H1 (cell line): ENCODE measurements at regions not wholly inside any gene's neighbourhood (a gene's known extent, or its start where the extent isn't known, plus 50 kb on each side); places are given as distances from the start of the nearest gene placed in this dataset.

Source experiments
- CTCF ChIA-PET: fragments of 300-600 bp; sonication (Branson Sonifier 250); formaldehyde crosslinking; loops from one replicate; lab custom pipeline; 2021; ENCODE audit not compliant: partially characterized antibody; lab: Charles Lee
- POLR2A ChIA-PET: fragments of 300-600 bp; sonication (Branson Sonifier 250); formaldehyde crosslinking; loops from one replicate; lab custom pipeline; 2021; ENCODE audit warnings: inconsistent platforms; ENCODE audit not compliant: partially characterized antibody; lab: Charles Lee
- DNase-seq, 2 experiments: peaks; one replicate each; pipeline versions ENCODE4 v3.0.0 to v3.0.0-alpha.2; 2010 to 2022; ENCODE audit warnings: low spot score in 2 of 2, low read depth in 1 of 2, mixed read lengths in 1 of 2
- FAIRE-seq: peaks from 2 replicates; lab custom pipeline; 2011; peaks lifted over from hg19 to GRCh38; lab: Jason Lieb, UNC
- H2AFZ ChIP-seq: 2 replicates; pipeline ENCODE4 v1.8.1; 2012; ENCODE audit warnings: low read length, inconsistent platforms
- H2AK5ac ChIP-seq: 2 replicates; pipeline ENCODE4 v1.6.1; 2013; ENCODE audit warnings: low read depth, low read length
- H2BK120ac ChIP-seq: replicated peaks from 2 replicates; pipeline ENCODE3; 2013; ENCODE audit warnings: low read depth, low read length, inconsistent platforms
- H2BK12ac ChIP-seq: 2 replicates; pipeline ENCODE4 v1.6.1; 2013; ENCODE audit warnings: low read depth, low read length
- H2BK15ac ChIP-seq: 2 replicates; pipeline ENCODE4 v1.6.1; 2013; ENCODE audit warnings: low read length
- H2BK20ac ChIP-seq: 2 replicates; pipeline ENCODE4 v1.6.1; 2013; ENCODE audit warnings: low read length
- H2BK5ac ChIP-seq: 2 replicates; pipeline ENCODE4 v1.6.1; 2013; ENCODE audit warnings: low read depth, low read length
- H3K14ac ChIP-seq: 2 replicates; pipeline ENCODE4 v1.6.1; 2013; ENCODE audit warnings: inconsistent platforms; ENCODE audit not compliant: insufficient read length
- H3K18ac ChIP-seq: 2 replicates; pipeline ENCODE4 v1.6.1; 2013; ENCODE audit warnings: low read length; ENCODE audit errors: extremely low read depth
- H3K23ac ChIP-seq: 2 replicates; pipeline ENCODE4 v1.6.1; 2013; ENCODE audit warnings: inconsistent platforms; ENCODE audit not compliant: insufficient read length
- H3K23me2 ChIP-seq: 2 replicates; pipeline ENCODE4 v1.6.1; 2013; ENCODE audit warnings: low read depth, low read length
- H3K27ac ChIP-seq: 2 replicates; pipeline ENCODE4 v1.6.1; 2011; ENCODE audit warnings: low read depth, low read length, inconsistent platforms
- H3K27me3 ChIP-seq, 4 experiments: replicated peaks in 1 of 4; 1 replicate in 1 of 4; 2 replicates in 3 of 4; pipeline versions ENCODE4 v1.6.1 to v1.8.1; 2011 to 2013; ENCODE audit warnings: low read length in 3 of 4, mild to moderate bottlenecking in 3 of 4, inconsistent platforms in 2 of 4, mixed read lengths in 2 of 4, moderate library complexity in 1 of 4; ENCODE audit not compliant: control insufficient read depth in 3 of 4, insufficient read depth in 3 of 4; ENCODE audit errors: extremely low read depth in 1 of 4
- H3K36me3 ChIP-seq, 4 experiments: 2 replicates each; pipeline versions ENCODE4 v1.6.1 to v1.8.1; 2011 to 2013; ENCODE audit warnings: mild to moderate bottlenecking in 4 of 4, low read length in 3 of 4, moderate library complexity in 2 of 4, control low read depth in 1 of 4, inconsistent platforms in 1 of 4; ENCODE audit not compliant: insufficient read depth in 4 of 4, control insufficient read depth in 2 of 4
- H3K4ac ChIP-seq: replicated peaks from 2 replicates; pipeline ENCODE3; 2013; ENCODE audit warnings: low read length, low read depth, mixed read lengths, inconsistent platforms; ENCODE audit not compliant: insufficient read length
- H3K4me1 ChIP-seq, 4 experiments: replicated peaks in 1 of 4; 1 replicate in 1 of 4; 2 replicates in 3 of 4; pipeline versions ENCODE4 v1.6.1 to v1.8.1; 2011 to 2013; ENCODE audit warnings: low read length in 3 of 4, inconsistent platforms in 2 of 4, mixed read lengths in 1 of 4; ENCODE audit not compliant: insufficient read depth in 4 of 4, control insufficient read depth in 3 of 4
- H3K4me2 ChIP-seq, 2 experiments: 2 replicates each; pipeline versions ENCODE4 v1.6.1 to v1.8.1; 2011 to 2013; ENCODE audit warnings: low read depth in 2 of 2, low read length in 2 of 2, control low read depth in 1 of 2, inconsistent platforms in 1 of 2, mild to moderate bottlenecking in 1 of 2; ENCODE audit not compliant: insufficient read depth in 1 of 2
- H3K4me3 ChIP-seq, 4 experiments: fragments of 200-600, 300-600 bp in 1 of 4; sonication (generic), shearing (Covaris generic), sonication (Bioruptor Twin) in 1 of 4; 2 replicates each; pipeline versions ENCODE4 v1.5.1 to v1.8.1; 2011 to 2016; ENCODE audit warnings: low read length in 4 of 4, low read depth in 3 of 4, control low read depth in 2 of 4, inconsistent platforms in 2 of 4, mild to moderate bottlenecking in 2 of 4, mixed read lengths in 1 of 4, moderate library complexity in 1 of 4; ENCODE audit not compliant: insufficient read depth in 2 of 4; ENCODE audit errors: extremely low read depth in 1 of 4
- H3K56ac ChIP-seq: replicated peaks from 2 replicates; pipeline ENCODE3; 2013; ENCODE audit warnings: low read depth, mild to moderate bottlenecking, mixed read lengths, low read length, inconsistent platforms; ENCODE audit not compliant: insufficient read length
- H3K79me1 ChIP-seq: 2 replicates; pipeline ENCODE4 v1.6.1; 2013; ENCODE audit warnings: low read depth, low read length, control low read depth
- H3K79me2 ChIP-seq, 2 experiments: 2 replicates each; pipeline versions ENCODE4 v1.6.1 to v1.8.1; 2012 to 2013; ENCODE audit warnings: low read length in 2 of 2, mild to moderate bottlenecking in 2 of 2, inconsistent platforms in 1 of 2; ENCODE audit not compliant: insufficient read depth in 2 of 2, control insufficient read depth in 1 of 2
- H3K9ac ChIP-seq, 4 experiments: replicated peaks in 1 of 4; 1 replicate in 1 of 4; 2 replicates in 3 of 4; pipeline versions ENCODE4 v1.6.1 to v1.8.1; 2011 to 2013; ENCODE audit warnings: low read depth in 3 of 4, low read length in 3 of 4, control low read depth in 2 of 4, mild to moderate bottlenecking in 2 of 4, moderate library complexity in 2 of 4, inconsistent platforms in 1 of 4; ENCODE audit errors: extremely low read depth in 1 of 4
- H3K9me3 ChIP-seq, 2 experiments: 2 replicates each; pipeline versions ENCODE4 v1.6.1 to v1.8.1; 2012 to 2013; ENCODE audit warnings: mild to moderate bottlenecking in 2 of 2, moderate library complexity in 2 of 2, control low read depth in 1 of 2, inconsistent platforms in 1 of 2, low read depth in 1 of 2, low read length in 1 of 2, mixed read lengths in 1 of 2; ENCODE audit not compliant: insufficient read depth in 2 of 2
- H4K20me1 ChIP-seq, 2 experiments: replicated peaks in 1 of 2; 2 replicates each; pipeline versions ENCODE3 to v1.8.1; 2011 to 2013; ENCODE audit warnings: inconsistent platforms in 2 of 2, low read length in 2 of 2, mild to moderate bottlenecking in 1 of 2; ENCODE audit not compliant: insufficient read depth in 2 of 2, control insufficient read depth in 1 of 2
- H4K5ac ChIP-seq: 2 replicates; pipeline ENCODE4 v1.6.1; 2013; ENCODE audit warnings: low read length, low read depth, mixed read lengths, inconsistent platforms; ENCODE audit not compliant: insufficient read length
- H4K8ac ChIP-seq: 2 replicates; pipeline ENCODE4 v1.8.0; 2013; ENCODE audit warnings: mild to moderate bottlenecking, moderate library complexity, low read length, inconsistent platforms; ENCODE audit not compliant: insufficient read depth; ENCODE audit errors: extremely low read depth
- H4K91ac ChIP-seq: replicated peaks from 2 replicates; pipeline ENCODE3; 2013; ENCODE audit warnings: low read length, mixed read lengths, inconsistent platforms; ENCODE audit not compliant: insufficient read length
- CBX8 ChIP-seq: fragments of 300-800, 300-1000 bp; sonication (generic); IDR thresholded peaks from 2 replicates; pipeline ENCODE4 v1.7.1; 2016; ENCODE audit warnings: low read depth, low read length, borderline replicate concordance
- POLR2A ChIP-seq, 2 experiments: IDR thresholded peaks; 1 replicate in 1 of 2; 2 replicates in 1 of 2; pipeline ENCODE4 v1.6.1; 2011; ENCODE audit warnings: low read depth in 2 of 2, low read length in 2 of 2, mild to moderate bottlenecking in 2 of 2; ENCODE audit errors: control extremely low read depth in 1 of 2
- POLR2AphosphoS5 ChIP-seq: IDR thresholded peaks from 2 replicates; pipeline ENCODE4 v1.6.1; 2011; ENCODE audit warnings: low read depth, low read length
- TEAD4 ChIP-seq: IDR thresholded peaks from 2 replicates; pipeline ENCODE4 v1.6.1; 2012; ENCODE audit warnings: low read depth, low read length, inconsistent platforms, mixed read lengths
- WGBS, 2 experiments: shearing (Covaris generic) in 1 of 2; methylation state at CpG; one replicate each; pipeline versions ENCODE4 v1.1.6 to v1.1.7; 2013 to 2015; ENCODE audit warnings: low lambda C conversion rate in 2 of 2, mixed read lengths in 2 of 2, inconsistent platforms in 1 of 2, low coverage in 1 of 2, missing lambda C conversion rate in 1 of 2; ENCODE audit not compliant: insufficient replicate concordance in 2 of 2, insufficient coverage in 1 of 2, insufficient read length in 1 of 2; ENCODE audit errors: extremely low coverage in 1 of 2, missing lambda C conversion rate in 1 of 2; 5-methylcytosine and 5-hydroxymethylcytosine counted together

GRCh38 chr5:132136906-132137305, 63.3 kb downstream of the CSF2 start:
- FAIRE-seq (no peak), DNase-seq (no peak)
- no peaks in the 10 kb centered on the region for H3K79me1 ChIP-seq
- CTCF ChIA-PET = interaction anchor here (1.1 kb wide), 1 partner anchor 44 kb away, joined by 3 read pairs; no protein-coding TSS in a partner anchor
- H3K23me2 ChIP-seq = no peaks in the 10 kb centered on the region
- H2BK15ac ChIP-seq = no peak overlapping the region
- H3K27ac ChIP-seq = no peak overlapping the region
- no peak overlapping the region for H2BK120ac ChIP-seq
- no peak overlapping the region for H2AFZ ChIP-seq
- no peak overlapping the region for H4K91ac ChIP-seq
- peaks cover 2 to 6% of the 10 kb centered on the region in 2 experiments; a peak in 1 of 4 replicates for H3K9me3 ChIP-seq
- H2AK5ac ChIP-seq = no peak overlapping the region
- no peak overlapping the region for H2BK20ac ChIP-seq
- H4K20me1 ChIP-seq = no peaks in the 10 kb centered on the region
- no peak overlapping the region for H3K23ac ChIP-seq
- H3K14ac ChIP-seq = no peak overlapping the region
- POLR2A ChIA-PET = no interaction called here
- no peak overlapping the region for H4K5ac ChIP-seq
- no peaks in the 10 kb centered on the region for H3K4me1 ChIP-seq
- no peak overlapping the region for H3K56ac ChIP-seq
- no peak for TF ChIP-seq CBX8
- TF ChIP-seq POLR2AphosphoS5 = no peak
- no peak for TF ChIP-seq TEAD4
- TF ChIP-seq POLR2A (IDR thresholded peaks at IDR 0.05; ENCODE audit: control extremely low read depth in 1 of 2, low read depth in 2 of 2, low read length in 2 of 2) = no peak
- no peak overlapping the region for H4K8ac ChIP-seq
- H3K18ac ChIP-seq = no peak overlapping the region
- no peaks in the 10 kb centered on the region for H3K36me3 ChIP-seq
- WGBS, 2 experiments = 91% methylated on average over 2 of the region's 2 CpGs; no CpG with 5 or more reads in 1 of the 2 experiments
- no peak overlapping the region for H2BK5ac ChIP-seq
- no peak overlapping the region for H2BK12ac ChIP-seq
- H3K27me3 ChIP-seq = no peaks in the 10 kb centered on the region
- H3K9ac ChIP-seq = no peak overlapping the region
- H3K4ac ChIP-seq = no peak overlapping the region
- H3K4me3 ChIP-seq = no peak overlapping the region
- H3K79me2 ChIP-seq = no peaks in the 10 kb centered on the region
- H3K4me2 ChIP-seq = no peak overlapping the region
